Neural progenitor cell (in vitro differentiated cells): ENCODE measurements at regions not wholly inside any gene's neighbourhood (a gene's known extent, or its start where the extent isn't known, plus 50 kb on each side); places are given as distances from the start of the nearest gene placed in this dataset.

Experiments used
- DNase-seq: peaks from one replicate; pipeline ENCODE4 v3.0.0-alpha.2; 2016; ENCODE audit warnings: low spot score
- H2AFZ ChIP-seq: fragments of 200-600 bp; sonication (generic); replicated peaks from 2 replicates; pipeline ENCODE4 v1.6.1; 2016; ENCODE audit warnings: antibody characterized with exemption
- H3F3A ChIP-seq: fragments of 200-600 bp; sonication (generic); 2 replicates; pipeline ENCODE4 v1.6.1; 2016; ENCODE audit warnings: antibody characterized with exemption, low read depth
- H3K27ac ChIP-seq: fragments of 200-600 bp; sonication (generic); 2 replicates; pipeline ENCODE4 v1.5.1; 2016; ENCODE audit warnings: mild to moderate bottlenecking
- H3K27me3 ChIP-seq: fragments of 200-600 bp; sonication (generic); 2 replicates; pipeline ENCODE4 v1.6.1; 2016; ENCODE audit warnings: mild to moderate bottlenecking, moderate library complexity
- H3K36me3 ChIP-seq: fragments of 200-600 bp; sonication (generic); 2 replicates; pipeline ENCODE4 v1.5.1; 2016
- H3K4me1 ChIP-seq: fragments of 200-600 bp; sonication (generic); 2 replicates; pipeline ENCODE4 v1.6.1; 2016; ENCODE audit warnings: mixed run types
- H3K4me2 ChIP-seq: fragments of 200-600 bp; sonication (generic); 2 replicates; pipeline ENCODE4 v1.6.1; 2016
- H3K4me3 ChIP-seq: fragments of 200-600 bp; sonication (generic); 2 replicates; pipeline ENCODE4 v1.5.1; 2016
- H3K79me2 ChIP-seq: fragments of 200-600 bp; sonication (generic); 2 replicates; pipeline ENCODE4 v1.6.1; 2016; ENCODE audit warnings: low read depth
- H3K9ac ChIP-seq: fragments of 200-600 bp; sonication (generic); 2 replicates; pipeline ENCODE4 v1.6.1; 2016
- H3K9me3 ChIP-seq: fragments of 200-600 bp; sonication (generic); 2 replicates; pipeline ENCODE4 v1.5.1; 2016; ENCODE audit warnings: low read depth
- H4K20me1 ChIP-seq: fragments of 200-600 bp; sonication (generic); 2 replicates; pipeline ENCODE4 v1.6.1; 2016; ENCODE audit warnings: low read depth
- H3K27ac Mint-ChIP-seq: 3 replicates; pipeline ENCODE4 v1.8.0; 2021; ENCODE audit warnings: mixed read lengths
- H3K27me3 Mint-ChIP-seq: 2 replicates; pipeline ENCODE4 v1.8.0; 2022; ENCODE audit warnings: low read depth, mild to moderate bottlenecking, inconsistent platforms, moderate library complexity, mixed read lengths; ENCODE audit not compliant: insufficient read depth
- H3K36me3 Mint-ChIP-seq: 3 replicates; pipeline ENCODE4 v1.8.0; 2021; ENCODE audit warnings: mixed read lengths
- H3K4me1 Mint-ChIP-seq: 3 replicates; pipeline ENCODE4 v1.8.0; 2021; ENCODE audit warnings: mixed read lengths
- H3K4me3 Mint-ChIP-seq: 3 replicates; pipeline ENCODE4 v1.8.0; 2021; ENCODE audit warnings: mild to moderate bottlenecking, moderate library complexity, mixed read lengths
- H3K9me3 Mint-ChIP-seq: 3 replicates; pipeline ENCODE4 v1.8.0; 2020; ENCODE audit warnings: mixed read lengths
- EZH2 ChIP-seq: fragments of 200-600 bp; sonication (generic); IDR thresholded peaks from 2 replicates; pipeline ENCODE4 v1.6.1; 2017; ENCODE audit warnings: antibody characterized with exemption, mild to moderate bottlenecking, moderate library complexity
- EZH2phosphoT487 ChIP-seq: fragments of 200-600 bp; sonication (generic); IDR thresholded peaks from 2 replicates; pipeline ENCODE4 v1.6.1; 2017; ENCODE audit warnings: antibody characterized with exemption
- TF ChIP-seq, protein P1 (sequence below): fragments of 200-600 bp; sonication (generic); IDR thresholded peaks from 2 replicates; pipeline ENCODE4 v1.5.1; 2017; ENCODE audit warnings: antibody characterized with exemption, mild to moderate bottlenecking

GRCh38 chr5:162325143-162325727 lies 257.7 kb downstream of the GABRG2 start:
- no peak overlapping the region for H2AFZ ChIP-seq
- H3K27ac ChIP-seq = no peak overlapping the region
- no peak for TF ChIP-seq EZH2phosphoT487
- TF ChIP-seq, protein P1, sequence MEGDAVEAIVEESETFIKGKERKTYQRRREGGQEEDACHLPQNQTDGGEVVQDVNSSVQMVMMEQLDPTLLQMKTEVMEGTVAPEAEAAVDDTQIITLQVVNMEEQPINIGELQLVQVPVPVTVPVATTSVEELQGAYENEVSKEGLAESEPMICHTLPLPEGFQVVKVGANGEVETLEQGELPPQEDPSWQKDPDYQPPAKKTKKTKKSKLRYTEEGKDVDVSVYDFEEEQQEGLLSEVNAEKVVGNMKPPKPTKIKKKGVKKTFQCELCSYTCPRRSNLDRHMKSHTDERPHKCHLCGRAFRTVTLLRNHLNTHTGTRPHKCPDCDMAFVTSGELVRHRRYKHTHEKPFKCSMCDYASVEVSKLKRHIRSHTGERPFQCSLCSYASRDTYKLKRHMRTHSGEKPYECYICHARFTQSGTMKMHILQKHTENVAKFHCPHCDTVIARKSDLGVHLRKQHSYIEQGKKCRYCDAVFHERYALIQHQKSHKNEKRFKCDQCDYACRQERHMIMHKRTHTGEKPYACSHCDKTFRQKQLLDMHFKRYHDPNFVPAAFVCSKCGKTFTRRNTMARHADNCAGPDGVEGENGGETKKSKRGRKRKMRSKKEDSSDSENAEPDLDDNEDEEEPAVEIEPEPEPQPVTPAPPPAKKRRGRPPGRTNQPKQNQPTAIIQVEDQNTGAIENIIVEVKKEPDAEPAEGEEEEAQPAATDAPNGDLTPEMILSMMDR = no peak
- TF ChIP-seq EZH2 = no peak
- no peaks in the 10 kb centered on the region for H3K27me3 ChIP-seq
- no peaks in the 10 kb centered on the region for H3K4me1 Mint-ChIP-seq
- no peaks in the 10 kb centered on the region for H3F3A ChIP-seq
- no peaks in the 10 kb centered on the region for H3K9me3 ChIP-seq
- no peaks in the 10 kb centered on the region for H3K27me3 Mint-ChIP-seq
- H3K27ac Mint-ChIP-seq = no peak overlapping the region
- no peaks in the 10 kb centered on the region for H3K36me3 ChIP-seq
- H3K4me3 ChIP-seq = no peak overlapping the region
- no peaks in the 10 kb centered on the region for H3K79me2 ChIP-seq
- no peaks in the 10 kb centered on the region for H4K20me1 ChIP-seq
- no peak overlapping the region for H3K4me3 Mint-ChIP-seq
- H3K9ac ChIP-seq = no peak overlapping the region
- DNase-seq = no peak
- no peak overlapping the region for H3K4me2 ChIP-seq
- peaks cover 7% of the 10 kb centered on the region for H3K9me3 Mint-ChIP-seq
- no peaks in the 10 kb centered on the region for H3K4me1 ChIP-seq
- H3K36me3 Mint-ChIP-seq = no peaks in the 10 kb centered on the region

- Mint-ChIP-seq H3K27ac (no peak overlapping the region), H3K36me3 (no peaks in the 10 kb centered on the region), H3K27me3 (no peaks in the 10 kb centered on the region), H3K4me1 (peaks cover 9% of the 10 kb centered on the region), H3K9me3 (peaks cover 2% of the 10 kb centered on the region), H3K4me3 (no peak overlapping the region)
- no peak overlapping the region for H3K27ac ChIP-seq
- no peak overlapping the region for H3K9ac ChIP-seq
- H3K9me3 ChIP-seq = no peaks in the 10 kb centered on the region
- no peak overlapping the region for H3K4me3 ChIP-seq
- peaks cover 10% of the 10 kb centered on the region for H3K4me1 ChIP-seq
- H4K20me1 ChIP-seq = no peaks in the 10 kb centered on the region
- no peak overlapping the region for H3K4me2 ChIP-seq
- no peaks in the 10 kb centered on the region for H3F3A ChIP-seq
- TF ChIP-seq EZH2phosphoT487 = no peak
- no peak for TF ChIP-seq EZH2
- TF ChIP-seq, protein P1 = no peak
- H2AFZ ChIP-seq = no peak overlapping the region
- DNase-seq = no peak
- no peaks in the 10 kb centered on the region for H3K79me2 ChIP-seq
- no peaks in the 10 kb centered on the region for H3K27me3 ChIP-seq
- H3K36me3 ChIP-seq = no peaks in the 10 kb centered on the region
These were observed 267.4 kb downstream of the GABRG2 start for GRCh38 chr5:162334944-162335343.

DNA sequence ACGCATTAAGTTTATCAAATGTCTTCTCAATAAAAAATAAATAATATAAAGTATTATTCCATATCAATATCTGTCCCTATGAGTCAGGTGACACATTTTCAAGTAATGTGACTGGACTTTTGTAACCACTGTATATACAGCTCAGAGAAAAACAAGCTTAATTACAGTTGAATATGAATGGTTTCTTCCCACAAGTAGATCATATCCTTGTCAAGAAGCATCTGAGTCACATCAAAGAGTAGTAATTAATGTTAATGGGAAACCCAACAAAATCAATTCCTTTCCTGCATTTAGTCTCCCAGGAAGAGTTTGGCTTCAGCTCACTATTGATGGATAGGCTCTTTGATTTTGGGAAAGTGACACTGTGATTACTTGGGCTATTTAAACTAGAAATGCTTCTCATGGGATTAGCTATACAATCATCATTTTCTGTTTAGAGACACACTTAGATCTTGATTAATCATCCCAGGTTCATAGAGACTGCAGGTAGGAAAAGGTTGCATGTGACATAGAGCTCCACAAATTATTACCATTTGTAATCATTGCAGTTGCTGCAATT lies 292.9 kb downstream of the GABRG2 start:
- no peaks in the 10 kb centered on the region for H3K4me1 ChIP-seq
- no peak overlapping the region for H2AFZ ChIP-seq
- H3K9me3 ChIP-seq = no peaks in the 10 kb centered on the region
- no peaks in the 10 kb centered on the region for H3K36me3 ChIP-seq
- no peak overlapping the region for H3K4me3 Mint-ChIP-seq
- no peak overlapping the region for H3K27ac Mint-ChIP-seq
- no peaks in the 10 kb centered on the region for H3F3A ChIP-seq
- no peaks in the 10 kb centered on the region for H3K27me3 ChIP-seq
- no peak overlapping the region for H3K9ac ChIP-seq
- no peaks in the 10 kb centered on the region for H3K79me2 ChIP-seq
- H3K4me3 ChIP-seq = no peak overlapping the region
- no peaks in the 10 kb centered on the region for H3K4me1 Mint-ChIP-seq
- H3K36me3 Mint-ChIP-seq = no peaks in the 10 kb centered on the region
- no peak overlapping the region for H3K27ac ChIP-seq
- H3K9me3 Mint-ChIP-seq = no peaks in the 10 kb centered on the region
- no peak for TF ChIP-seq EZH2phosphoT487
- TF ChIP-seq EZH2 = no peak
- TF ChIP-seq, protein P1 = no peak
- no peak for DNase-seq
- H3K27me3 Mint-ChIP-seq = no peaks in the 10 kb centered on the region
- no peak overlapping the region for H3K4me2 ChIP-seq
- no peaks in the 10 kb centered on the region for H4K20me1 ChIP-seq
